K562 (cell line): ENCODE measurements at regions not wholly inside any gene's neighbourhood (a gene's known extent, or its start where the extent isn't known, plus 50 kb on each side); places are given as distances from the start of the nearest gene placed in this dataset.

Source experiments
- ATAC-seq: fragments of 200-7000 bp; cut with Tn5 transposase; 3 replicates; pipeline ENCODE4 v1.9.1; 2020; ENCODE audit warnings: moderate library complexity
- BruUV-seq: library from RNA; stranded (reverse); fragments of 400-500 nt; replicated peaks from 2 replicates; lab custom pipeline; 2021; lab: Mats Ljungman, UMichigan
- CTCF ChIA-PET: fragments of 300-600 bp; formaldehyde crosslinking; extraction: SDS; loops from one replicate; lab custom pipeline; 2021; ENCODE audit warnings: low intra/inter-chr PET ratio; lab: Yijun Ruan, JAX
- POLR2A ChIA-PET: fragments of 300-600, 350-650 bp; sonication (Branson Sonifier 250); formaldehyde crosslinking; extraction: SDS; loops from one replicate; lab custom pipeline; 2021; ENCODE audit warnings: antibody characterized with exemption, inconsistent platforms; lab: Yijun Ruan, JAX
- DNase-seq, 4 experiments: peaks; one replicate each; pipeline versions ENCODE4 v3.0.0 to v3.0.0-alpha.2; 2011 to 2018; ENCODE audit warnings: low spot score in 3 of 4, mixed read lengths in 3 of 4; ENCODE audit errors: extremely low read depth in 1 of 4
- FAIRE-seq: peaks from 2 replicates; lab custom pipeline; 2011; peaks lifted over from hg19 to GRCh38; lab: Jason Lieb, UNC
- H2AFZ ChIP-seq: 2 replicates; pipeline ENCODE4 v1.6.0; 2011; ENCODE audit warnings: low read depth, low read length, control low read depth, inconsistent platforms
- H3K27ac ChIP-seq: fragments of 200-600 bp; 3 replicates; pipeline ENCODE4 v1.8.0; 2011; ENCODE audit warnings: low read depth, mild to moderate bottlenecking, control low read depth, inconsistent platforms, low read length, moderate library complexity, mixed read lengths; ENCODE audit errors: extremely low read depth
- H3K27me3 ChIP-seq, 2 experiments: fragments of 300-600 bp in 1 of 2; 2 replicates in 1 of 2; 3 replicates in 1 of 2; pipeline versions ENCODE4 v1.6.0 to v1.8.0; 2011; ENCODE audit warnings: inconsistent platforms in 2 of 2, low read length in 2 of 2, mild to moderate bottlenecking in 1 of 2, mixed read lengths in 1 of 2, moderate library complexity in 1 of 2; ENCODE audit not compliant: control insufficient read depth in 2 of 2, insufficient read depth in 2 of 2
- H3K36me3 ChIP-seq: fragments of 300-600 bp; 3 replicates; pipeline ENCODE4 v1.8.0; 2011; ENCODE audit warnings: mild to moderate bottlenecking, low read length, inconsistent platforms; ENCODE audit not compliant: control insufficient read depth, insufficient read depth
- H3K4me1 ChIP-seq, 2 experiments: fragments of 200-600 bp in 1 of 2; replicated peaks in 1 of 2; 2 replicates in 1 of 2; 3 replicates in 1 of 2; pipeline versions ENCODE4 v1.5.1 to v1.8.0; 2011; ENCODE audit warnings: inconsistent platforms in 2 of 2, low read length in 2 of 2, mild to moderate bottlenecking in 1 of 2, mixed read lengths in 1 of 2, moderate library complexity in 1 of 2; ENCODE audit not compliant: control insufficient read depth in 2 of 2, insufficient read depth in 2 of 2
- H3K4me2 ChIP-seq: 2 replicates; pipeline ENCODE4 v1.6.1; 2011; ENCODE audit warnings: low read length, control low read depth, inconsistent platforms, mixed read lengths; ENCODE audit not compliant: insufficient read depth
- H3K4me3 ChIP-seq: fragments of 200-600 bp; sonication (generic), shearing (Covaris generic); 2 replicates; pipeline ENCODE4 v1.5.1; 2016; ENCODE audit warnings: control low read depth, inconsistent platforms
- H3K79me2 ChIP-seq: fragments of 200-600 bp; 3 replicates; pipeline ENCODE4 v1.8.0; 2011; ENCODE audit warnings: low read length, inconsistent platforms; ENCODE audit not compliant: control insufficient read depth, insufficient read depth
- H3K9ac ChIP-seq, 2 experiments: 2 replicates each; pipeline versions ENCODE4 v1.6.0 to v1.6.1; 2011; ENCODE audit warnings: low read depth in 2 of 2, low read length in 2 of 2, control low read depth in 1 of 2, inconsistent platforms in 1 of 2, mild to moderate bottlenecking in 1 of 2, mixed read lengths in 1 of 2; ENCODE audit not compliant: insufficient read depth in 1 of 2
- H3K9me1 ChIP-seq: one replicate; pipeline ENCODE4 v1.6.0; 2011; ENCODE audit warnings: inconsistent platforms, mild to moderate bottlenecking, low read length, moderate library complexity; ENCODE audit not compliant: control insufficient read depth, insufficient read depth
- H3K9me3 ChIP-seq: replicated peaks from 2 replicates; pipeline ENCODE4 v1.5.1; 2011; ENCODE audit warnings: low read depth, low read length, inconsistent platforms; ENCODE audit not compliant: control insufficient read depth, insufficient read depth
- H4K20me1 ChIP-seq: replicated peaks from 2 replicates; pipeline ENCODE4 v1.6.1; 2011; ENCODE audit warnings: low read length, inconsistent platforms, mixed read lengths; ENCODE audit not compliant: control insufficient read depth, insufficient read depth
- CREB1 ChIP-seq, 2 experiments: sonication (generic) in 1 of 2; formaldehyde crosslinking in 1 of 2; IDR thresholded peaks; 2 replicates each; pipeline versions ENCODE4 v1.6.1 to v1.8.0; 2012 to 2022; ENCODE audit warnings: inconsistent platforms in 1 of 2, mild to moderate bottlenecking in 1 of 2, missing genetic modification reagents in 1 of 2, moderate library complexity in 1 of 2
- FOS ChIP-seq: IDR thresholded peaks from 3 replicates; pipeline ENCODE4 v1.6.1; 2011; ENCODE audit not compliant: insufficient read length; ENCODE audit errors: extremely low read depth
- FOXJ2 ChIP-seq: fragments of 200-800 bp; sonication (Bioruptor generic); IDR thresholded peaks from 2 replicates; pipeline ENCODE4 v1.6.1; 2016; ENCODE audit warnings: missing genetic modification characterization, missing compliant biosample characterization
- GTF2A2 ChIP-seq: IDR thresholded peaks from 2 replicates; pipeline ENCODE4 v1.6.1; 2016; ENCODE audit warnings: mild to moderate bottlenecking, missing genetic modification characterization, missing compliant biosample characterization
- HBP1 ChIP-seq: fragments of 450-650 bp; formaldehyde crosslinking; IDR thresholded peaks from 2 replicates; pipeline ENCODE4 v1.4.0; 2022; ENCODE audit warnings: missing genetic modification characterization
- HDAC1 ChIP-seq, 2 experiments: fragments of 450-650 bp; IDR thresholded peaks; 2 replicates each; pipeline ENCODE4 v1.6.1; 2016 to 2017; ENCODE audit warnings: inconsistent platforms in 1 of 2, mild to moderate bottlenecking in 1 of 2, moderate library complexity in 1 of 2
- HNRNPL ChIP-seq: fragments of 200-400 bp; formaldehyde crosslinking; IDR thresholded peaks from 2 replicates; pipeline ENCODE4 v1.6.1; 2017; ENCODE audit warnings: low read depth, mild to moderate bottlenecking, low read length
- NFYB ChIP-seq: IDR thresholded peaks from 2 replicates; pipeline ENCODE4 v1.6.1; 2011; ENCODE audit warnings: mild to moderate bottlenecking, moderate library complexity; ENCODE audit not compliant: insufficient read length; ENCODE audit errors: extremely low read depth
- RNF219 ChIP-seq: fragments of 250-450 bp; sonication (Bioruptor Pico); IDR thresholded peaks from 2 replicates; pipeline ENCODE4 v1.5.0; 2022; ENCODE audit warnings: mild to moderate bottlenecking
- TCF7L2 ChIP-seq: fragments of 150-350 bp; IDR thresholded peaks from 2 replicates; pipeline ENCODE4 v1.6.1; 2016; ENCODE audit warnings: low read depth, mild to moderate bottlenecking, low read length, moderate library complexity
- ZBTB33 ChIP-seq: sonication (generic); formaldehyde crosslinking; IDR thresholded peaks from 2 replicates; pipeline ENCODE4 v1.8.1; 2023; ENCODE audit warnings: mild to moderate bottlenecking, missing genetic modification reagents
- ZNF140 ChIP-seq: fragments of 250-450 bp; sonication (Bioruptor Pico); IDR thresholded peaks from 2 replicates; pipeline ENCODE4 v1.8.0; 2021; ENCODE audit warnings: moderate library complexity, mild to moderate bottlenecking, inconsistent platforms
- ZNF274 ChIP-seq: IDR thresholded peaks from 2 replicates; pipeline ENCODE4 v1.6.1; 2011; ENCODE audit warnings: low read depth, mild to moderate bottlenecking, low read length, moderate library complexity, borderline replicate concordance
- WGBS: fragments of 100-300 bp; shearing (Covaris generic); methylation state at CpG from one replicate; pipeline ENCODE4 v1.1.6; 2016; ENCODE audit warnings: low coverage, mixed read lengths; ENCODE audit not compliant: insufficient coverage; ENCODE audit errors: missing lambda C conversion rate; 5-methylcytosine and 5-hydroxymethylcytosine counted together
- in situ Hi-C: fragments of 300-500 bp; cut with MboI; formaldehyde crosslinking; loops from 4 replicates; pipeline ENCODE4 v1.15.0; 2018; ENCODE audit warnings: inconsistent platforms, mixed read lengths
- intact Hi-C: fragments of 100-400 bp; cut with micrococcal nuclease; formaldehyde crosslinking; loops from 2 replicates; pipeline ENCODE4 v1.14.2; 2022

GRCh38 chr9:120312031-120312430, 267.9 kb downstream of the CDK5RAP2 start (continued):
- TF ChIP-seq RNF219 (no peak), HNRNPL (no peak), HBP1 (CRISPR knock-in tag) (no peak), CREB1 (IDR thresholded peaks at IDR 0.05) (no peak), CREB1 (CRISPR knock-in tag; IDR thresholded peaks at IDR 0.05) (no peak), ZNF140 (CRISPR knock-in tag) (no peak), NFYB (no peak)
- TF ChIP-seq, all 486 proteins: peak for 0

DNA sequence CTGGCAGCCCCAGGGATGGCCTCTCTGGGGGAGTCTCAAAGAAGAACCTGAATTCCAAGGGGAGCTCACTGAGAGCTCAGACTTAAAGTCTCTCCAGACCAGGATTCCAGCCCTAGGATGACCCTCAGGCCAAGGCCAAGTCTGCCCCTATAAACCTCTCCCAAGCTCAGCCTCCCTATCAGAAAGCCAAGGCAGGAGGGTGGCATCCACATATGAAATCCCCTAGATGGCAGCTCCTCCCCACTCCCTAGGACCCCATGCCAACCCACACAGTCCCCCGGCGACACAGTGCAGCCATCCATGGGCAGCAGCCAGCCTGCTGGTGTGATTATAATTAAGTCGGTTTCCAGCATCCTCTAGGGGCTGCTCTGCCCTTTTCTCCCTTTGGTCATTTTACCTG, 269.9 kb downstream of the CDK5RAP2 start:
- DNase-seq (no peak), ATAC-seq (no peak), FAIRE-seq (no peak)
- H3K9me3 ChIP-seq = no peaks in the 10 kb centered on the region
- no peak overlapping the region for H3K4me3 ChIP-seq
- H2AFZ ChIP-seq = no peak overlapping the region
- no TSS peak for BruUV-seq
- H3K4me1 ChIP-seq = no peaks in the 10 kb centered on the region
- 0% methylated on average over 3 of the region's 3 CpGs for WGBS
- TF ChIP-seq HDAC1 (IDR thresholded peaks at IDR 0.05) = no peak
- TF ChIP-seq ZNF274 = no peak
- TF ChIP-seq FOXJ2 (tag) = no peak
- no peak for TF ChIP-seq TCF7L2
- TF ChIP-seq FOS = no peak
- no peak for TF ChIP-seq ZBTB33 (CRISPR knock-in tag)
- TF ChIP-seq GTF2A2 = no peak
- no peaks in the 10 kb centered on the region for H3K9me1 ChIP-seq
- in situ Hi-C loops (no loop called here), intact Hi-C loops (no loop called here)
- POLR2A ChIA-PET = no interaction called here
- H3K36me3 ChIP-seq = no peaks in the 10 kb centered on the region
- CTCF ChIA-PET = no interaction called here
- H3K27ac ChIP-seq = no peak overlapping the region
- no peak overlapping the region for H3K4me2 ChIP-seq
- H3K27me3 ChIP-seq = peaks cover 0 to 9% of the 10 kb centered on the region in 2 experiments; a peak in 1 of 5 replicates
- no peak overlapping the region for H3K9ac ChIP-seq
- H4K20me1 ChIP-seq = no peaks in the 10 kb centered on the region
- H3K79me2 ChIP-seq = no peaks in the 10 kb centered on the region
